IMR-90 (cell line): ENCODE measurements at regions not wholly inside any gene's neighbourhood (a gene's known extent, or its start where the extent isn't known, plus 50 kb on each side); places are given as distances from the start of the nearest gene placed in this dataset.

Experiments
- ATAC-seq: fragments of 200-7000 bp; cut with Tn5 transposase; 2 replicates; pipeline ENCODE4 v1.9.1; 2020; ENCODE audit warnings: low read depth, mild to moderate bottlenecking, moderate library complexity
- BruUV-seq: library from RNA; stranded (reverse); fragments of 400-500 nt; replicated peaks from 2 replicates; lab custom pipeline; 2021; lab: Mats Ljungman, UMichigan
- CTCF ChIA-PET: fragments of 300-600 bp; formaldehyde crosslinking; extraction: SDS; loops from one replicate; lab custom pipeline; 2021; ENCODE audit warnings: antibody characterized with exemption; lab: Yijun Ruan, JAX
- POLR2A ChIA-PET: fragments of 300-600 bp; sonication (Branson Sonifier 250); formaldehyde crosslinking; loops from one replicate; lab custom pipeline; 2022; ENCODE audit warnings: antibody characterized with exemption; ENCODE audit not compliant: unreplicated experiment; lab: Charles Lee
- DNase-seq: peaks from one replicate; pipeline ENCODE4 v3.0.0; 2013
- H2AFZ ChIP-seq: replicated peaks from 2 replicates; pipeline ENCODE3; 2013; ENCODE audit warnings: low read length, mild to moderate bottlenecking; ENCODE audit not compliant: poor library complexity
- H2AK5ac ChIP-seq: 2 replicates; pipeline ENCODE4 v1.6.1; 2013; ENCODE audit warnings: low read depth, low read length, inconsistent platforms
- H2AK9ac ChIP-seq: replicated peaks from 2 replicates; pipeline ENCODE3; 2013; ENCODE audit warnings: mild to moderate bottlenecking, low read depth, low read length, moderate library complexity; ENCODE audit not compliant: poor library complexity
- H2BK120ac ChIP-seq: 2 replicates; pipeline ENCODE4 v1.6.1; 2013; ENCODE audit warnings: low read depth, low read length, inconsistent platforms
- H2BK15ac ChIP-seq: 3 replicates; pipeline ENCODE4 v1.6.1; 2013; ENCODE audit warnings: low read depth, low read length, inconsistent platforms
- H2BK20ac ChIP-seq: 2 replicates; pipeline ENCODE4 v1.6.1; 2013; ENCODE audit warnings: low read depth, mild to moderate bottlenecking, inconsistent platforms, low read length, moderate library complexity
- H2BK5ac ChIP-seq: 2 replicates; pipeline ENCODE4 v1.6.1; 2013; ENCODE audit warnings: mild to moderate bottlenecking, low read depth, low read length, inconsistent platforms; ENCODE audit not compliant: poor library complexity, severe bottlenecking
- H3K14ac ChIP-seq: replicated peaks from 2 replicates; pipeline ENCODE4 v1.6.1; 2013; ENCODE audit warnings: low read depth, low read length, inconsistent platforms
- H3K18ac ChIP-seq: 2 replicates; pipeline ENCODE4 v1.6.1; 2013; ENCODE audit warnings: low read depth, low read length, control low read depth
- H3K23ac ChIP-seq: 2 replicates; pipeline ENCODE4 v1.6.1; 2013; ENCODE audit warnings: low read depth, low read length, inconsistent platforms
- H3K27ac ChIP-seq: 2 replicates; pipeline ENCODE4 v1.5.1; 2013; ENCODE audit warnings: mild to moderate bottlenecking, control low read depth, low read length; ENCODE audit not compliant: insufficient read depth
- H3K27me3 ChIP-seq: 2 replicates; pipeline ENCODE4 v1.6.1; 2013; ENCODE audit warnings: low read length; ENCODE audit not compliant: control insufficient read depth, insufficient read depth
- H3K36me3 ChIP-seq: 2 replicates; pipeline ENCODE4 v1.6.1; 2013; ENCODE audit warnings: low read length, mixed read lengths; ENCODE audit not compliant: control insufficient read depth, insufficient read depth
- H3K4ac ChIP-seq: 2 replicates; pipeline ENCODE4 v1.6.1; 2013; ENCODE audit warnings: low read depth, low read length, inconsistent platforms
- H3K4me1 ChIP-seq: 2 replicates; pipeline ENCODE4 v1.6.1; 2013; ENCODE audit warnings: low read length, mixed read lengths; ENCODE audit not compliant: control insufficient read depth, insufficient read depth
- H3K4me2 ChIP-seq: 2 replicates; pipeline ENCODE4 v1.6.1; 2013; ENCODE audit warnings: low read depth, mild to moderate bottlenecking, control low read depth, low read length, moderate library complexity
- H3K4me3 ChIP-seq: 2 replicates; pipeline ENCODE4 v1.5.1; 2013; ENCODE audit warnings: low read depth, mild to moderate bottlenecking, control low read depth, low read length, moderate library complexity; ENCODE audit not compliant: insufficient read depth
- H3K56ac ChIP-seq: 2 replicates; pipeline ENCODE4 v1.6.1; 2013; ENCODE audit warnings: low read length, inconsistent platforms; ENCODE audit not compliant: insufficient read depth; ENCODE audit errors: extremely low read depth
- H3K79me1 ChIP-seq, 2 experiments: 2 replicates each; pipeline ENCODE4 v1.6.1; 2013; ENCODE audit warnings: low read length in 2 of 2, inconsistent platforms in 1 of 2, low read depth in 1 of 2
- H3K9ac ChIP-seq: 2 replicates; pipeline ENCODE4 v1.6.1; 2013; ENCODE audit warnings: low read depth, low read length, control low read depth
- H3K9me1 ChIP-seq: 2 replicates; pipeline ENCODE4 v1.6.1; 2013; ENCODE audit warnings: low read length, inconsistent platforms; ENCODE audit not compliant: insufficient read depth
- H3K9me3 ChIP-seq: 2 replicates; pipeline ENCODE4 v1.6.1; 2013; ENCODE audit warnings: low read length; ENCODE audit not compliant: control insufficient read depth, insufficient read depth
- H4K20me1 ChIP-seq: 2 replicates; pipeline ENCODE4 v1.6.1; 2013; ENCODE audit warnings: low read length, inconsistent platforms; ENCODE audit not compliant: insufficient read depth
- H4K5ac ChIP-seq: 2 replicates; pipeline ENCODE4 v1.6.1; 2013; ENCODE audit warnings: mild to moderate bottlenecking, low read depth, low read length, control low read depth
- H4K8ac ChIP-seq, 2 experiments: 2 replicates each; pipeline ENCODE4 v1.6.1; 2013; ENCODE audit warnings: low read depth in 2 of 2, low read length in 2 of 2, control low read depth in 1 of 2, inconsistent platforms in 1 of 2
- H4K91ac ChIP-seq: 2 replicates; pipeline ENCODE4 v1.6.1; 2013; ENCODE audit warnings: low read depth, low read length, inconsistent platforms; ENCODE audit not compliant: insufficient read depth
- BHLHE40 ChIP-seq: fragments of 150-350 bp; IDR thresholded peaks from 2 replicates; pipeline ENCODE4 v1.6.1; 2016; ENCODE audit warnings: mild to moderate bottlenecking, low read depth, low read length
- CEBPB ChIP-seq: IDR thresholded peaks from 2 replicates; pipeline ENCODE4 v1.6.1; 2012; ENCODE audit warnings: low read depth, low read length, improper control_type of control experiment
- CTCF ChIP-seq: conservative IDR thresholded peaks from 2 replicates; pipeline ENCODE4 v1.5.1; 2012; ENCODE audit warnings: mild to moderate bottlenecking, low read depth, low read length, improper control_type of control experiment
- FOS ChIP-seq: fragments of 150-350 bp; IDR thresholded peaks from 2 replicates; pipeline ENCODE4 v1.6.1; 2016; ENCODE audit warnings: low read depth, low read length
- MAFK ChIP-seq: IDR thresholded peaks from 2 replicates; pipeline ENCODE4 v1.6.1; 2012; ENCODE audit warnings: low read depth, low read length, improper control_type of control experiment
- MAZ ChIP-seq: IDR thresholded peaks from 2 replicates; pipeline ENCODE4 v1.6.1; 2012; ENCODE audit warnings: low read depth, mild to moderate bottlenecking, low read length, improper control_type of control experiment, moderate library complexity, borderline replicate concordance
- MXI1 ChIP-seq: IDR thresholded peaks from 2 replicates; pipeline ENCODE4 v1.6.1; 2012; ENCODE audit warnings: low read depth, mild to moderate bottlenecking, low read length, moderate library complexity, borderline replicate concordance
- NFE2L2 ChIP-seq: fragments of 150-350 bp; IDR thresholded peaks from 2 replicates; pipeline ENCODE4 v1.6.1; 2016; ENCODE audit warnings: low read depth, mild to moderate bottlenecking, low read length
- POLR2A ChIP-seq: IDR thresholded peaks from 2 replicates; pipeline ENCODE4 v1.6.1; 2012; ENCODE audit warnings: mild to moderate bottlenecking, low read depth, low read length
- RCOR1 ChIP-seq: IDR thresholded peaks from 2 replicates; pipeline ENCODE4 v1.6.1; 2012; ENCODE audit warnings: mild to moderate bottlenecking, low read length, improper control_type of control experiment; ENCODE audit not compliant: insufficient replicate concordance
- RFX5 ChIP-seq: IDR thresholded peaks from 2 replicates; pipeline ENCODE4 v1.8.0; 2012; ENCODE audit warnings: low read depth, mild to moderate bottlenecking, low read length, moderate library complexity
- SMC3 ChIP-seq: fragments of 150-350 bp; IDR thresholded peaks from 2 replicates; pipeline ENCODE4 v1.6.1; 2016; ENCODE audit warnings: low read depth, mild to moderate bottlenecking, antibody characterized with exemption, low read length, moderate library complexity
- WGBS, 2 experiments: methylation state at CpG; one replicate each; pipeline versions ENCODE4 v1.1.5 to v1.1.7; 2013; ENCODE audit warnings: missing lambda C conversion rate in 2 of 2; ENCODE audit not compliant: insufficient read length in 1 of 2; ENCODE audit errors: extremely low coverage in 2 of 2; 5-methylcytosine and 5-hydroxymethylcytosine counted together
- dilution Hi-C: fragments of 300-500 bp; cut with HindIII; formaldehyde crosslinking; loops from one replicate; pipeline ENCODE4 v1.14.3; 2018; ENCODE audit warnings: low sequenced_read_pairs; ENCODE audit not compliant: unreplicated experiment
- in situ Hi-C: fragments of 300-500 bp; cut with MboI; formaldehyde crosslinking; loops from 3 replicates; pipeline ENCODE4 v1.14.3; 2019; ENCODE audit warnings: low sequenced_read_pairs, inconsistent platforms, mixed read lengths
- intact Hi-C: fragments of 100-400 bp; cut with micrococcal nuclease; formaldehyde crosslinking; loops from 2 replicates; pipeline ENCODE4 v1.10.0; 2022
- TF ChIP-seq, protein P1 (sequence below): fragments of 150-350 bp; IDR thresholded peaks from 2 replicates; pipeline ENCODE4 v1.6.1; 2016; ENCODE audit warnings: low read depth, mild to moderate bottlenecking, low read length, moderate library complexity, borderline replicate concordance

DNA sequence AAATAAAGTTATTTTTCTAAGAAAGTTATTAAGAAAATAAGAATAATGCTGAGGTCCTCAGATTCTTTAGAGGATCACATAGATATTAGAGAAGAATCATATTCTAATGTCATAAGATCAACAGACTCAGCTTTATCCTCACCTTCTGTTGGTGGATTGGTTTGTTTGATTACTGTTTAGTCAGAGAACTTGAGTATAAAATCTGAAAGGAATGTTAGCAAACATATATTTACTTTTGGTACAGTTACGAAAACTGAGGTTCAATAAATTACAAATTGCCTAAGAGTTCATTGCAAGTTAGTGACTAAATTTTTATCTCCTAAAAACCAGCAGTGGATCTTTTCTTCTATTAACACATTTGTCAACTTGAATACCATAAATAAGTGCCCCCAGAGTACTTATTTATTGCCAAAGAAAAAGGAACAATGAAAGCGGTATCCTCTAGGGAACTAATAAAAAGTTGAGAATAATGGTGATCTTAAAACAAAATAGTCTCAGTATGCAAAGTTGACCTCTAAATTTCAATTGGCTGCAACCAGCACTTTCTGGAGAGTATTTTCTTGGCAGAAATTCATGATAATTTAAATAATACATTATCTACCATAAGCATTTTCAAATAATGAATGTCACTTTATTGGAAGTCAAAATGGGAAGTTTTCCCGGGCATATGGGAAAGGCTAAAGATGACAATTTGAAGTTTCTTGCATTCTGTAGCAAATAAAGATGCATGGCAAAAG lies 296.8 kb downstream of the OTOL1 start:
- no TSS peak for BruUV-seq
- TF ChIP-seq RFX5 (no peak), SMC3 (no peak), MAFK (no peak), BHLHE40 (no peak), MAZ (no peak), CTCF (no peak), NFE2L2 (no peak), MXI1 (no peak), CEBPB (no peak), FOS (no peak), POLR2A (no peak), RCOR1 (no peak)
- TF ChIP-seq, protein P1, sequence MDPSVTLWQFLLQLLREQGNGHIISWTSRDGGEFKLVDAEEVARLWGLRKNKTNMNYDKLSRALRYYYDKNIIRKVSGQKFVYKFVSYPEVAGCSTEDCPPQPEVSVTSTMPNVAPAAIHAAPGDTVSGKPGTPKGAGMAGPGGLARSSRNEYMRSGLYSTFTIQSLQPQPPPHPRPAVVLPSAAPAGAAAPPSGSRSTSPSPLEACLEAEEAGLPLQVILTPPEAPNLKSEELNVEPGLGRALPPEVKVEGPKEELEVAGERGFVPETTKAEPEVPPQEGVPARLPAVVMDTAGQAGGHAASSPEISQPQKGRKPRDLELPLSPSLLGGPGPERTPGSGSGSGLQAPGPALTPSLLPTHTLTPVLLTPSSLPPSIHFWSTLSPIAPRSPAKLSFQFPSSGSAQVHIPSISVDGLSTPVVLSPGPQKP: no peak
- Histone ChIP-seq H2BK15ac (no peak overlapping the region), H4K20me1 (no peaks in the 10 kb centered on the region), H3K4ac (no peak overlapping the region), H3K4me2 (no peak overlapping the region), H3K4me1 (no peaks in the 10 kb centered on the region), H2BK120ac (no peak overlapping the region), H3K9me1 (no peaks in the 10 kb centered on the region), H3K36me3 (no peaks in the 10 kb centered on the region), H4K5ac (no peak overlapping the region), H2AK5ac (no peak overlapping the region), H3K14ac (no peak overlapping the region), H3K9me3 (peaks cover 4% of the 10 kb centered on the region), H3K23ac (no peak overlapping the region), H3K9ac (no peak overlapping the region), H2AFZ (no peak overlapping the region), H3K27me3 (no peaks in the 10 kb centered on the region), H3K56ac (no peak overlapping the region), H2BK20ac (no peak overlapping the region), H4K8ac (no peak overlapping the region), H2BK5ac (no peak overlapping the region), H3K27ac (no peak overlapping the region), H4K91ac (no peak overlapping the region), H3K18ac (no peak overlapping the region), H3K79me1 (no peaks in the 10 kb centered on the region), H3K4me3 (no peak overlapping the region), H2AK9ac (no peak overlapping the region)
- ATAC-seq (no peak), DNase-seq (no peak)
- no CpG with 5 or more reads among the region's 3 CpGs for WGBS, 2 experiments
- dilution Hi-C loops: no loop called here
- in situ Hi-C loops: no loop called here
- intact Hi-C loops: no loop called here
- ChIA-PET POLR2A (no interaction called here), CTCF (no interaction called here)
